IMR-90 (cell line): ENCODE measurements at regions not wholly inside any gene's neighbourhood (a gene's known extent, or its start where the extent isn't known, plus 50 kb on each side); places are given as distances from the start of the nearest gene placed in this dataset.

Experiments
- ATAC-seq: fragments of 200-7000 bp; cut with Tn5 transposase; 2 replicates; pipeline ENCODE4 v1.9.1; 2020; ENCODE audit warnings: low read depth, mild to moderate bottlenecking, moderate library complexity
- BruUV-seq: library from RNA; stranded (reverse); fragments of 400-500 nt; replicated peaks from 2 replicates; lab custom pipeline; 2021; lab: Mats Ljungman, UMichigan
- CTCF ChIA-PET: fragments of 300-600 bp; formaldehyde crosslinking; extraction: SDS; loops from one replicate; lab custom pipeline; 2021; ENCODE audit warnings: antibody characterized with exemption; lab: Yijun Ruan, JAX
- POLR2A ChIA-PET: fragments of 300-600 bp; sonication (Branson Sonifier 250); formaldehyde crosslinking; loops from one replicate; lab custom pipeline; 2022; ENCODE audit warnings: antibody characterized with exemption; ENCODE audit not compliant: unreplicated experiment; lab: Charles Lee
- DNase-seq: peaks from one replicate; pipeline ENCODE4 v3.0.0; 2013
- H2AFZ ChIP-seq: replicated peaks from 2 replicates; pipeline ENCODE3; 2013; ENCODE audit warnings: low read length, mild to moderate bottlenecking; ENCODE audit not compliant: poor library complexity
- H2AK5ac ChIP-seq: 2 replicates; pipeline ENCODE4 v1.6.1; 2013; ENCODE audit warnings: low read depth, low read length, inconsistent platforms
- H2AK9ac ChIP-seq: replicated peaks from 2 replicates; pipeline ENCODE3; 2013; ENCODE audit warnings: mild to moderate bottlenecking, low read depth, low read length, moderate library complexity; ENCODE audit not compliant: poor library complexity
- H2BK120ac ChIP-seq: 2 replicates; pipeline ENCODE4 v1.6.1; 2013; ENCODE audit warnings: low read depth, low read length, inconsistent platforms
- H2BK15ac ChIP-seq: 3 replicates; pipeline ENCODE4 v1.6.1; 2013; ENCODE audit warnings: low read depth, low read length, inconsistent platforms
- H2BK20ac ChIP-seq: 2 replicates; pipeline ENCODE4 v1.6.1; 2013; ENCODE audit warnings: low read depth, mild to moderate bottlenecking, inconsistent platforms, low read length, moderate library complexity
- H2BK5ac ChIP-seq: 2 replicates; pipeline ENCODE4 v1.6.1; 2013; ENCODE audit warnings: mild to moderate bottlenecking, low read depth, low read length, inconsistent platforms; ENCODE audit not compliant: poor library complexity, severe bottlenecking
- H3K14ac ChIP-seq: replicated peaks from 2 replicates; pipeline ENCODE4 v1.6.1; 2013; ENCODE audit warnings: low read depth, low read length, inconsistent platforms
- H3K18ac ChIP-seq: 2 replicates; pipeline ENCODE4 v1.6.1; 2013; ENCODE audit warnings: low read depth, low read length, control low read depth
- H3K23ac ChIP-seq: 2 replicates; pipeline ENCODE4 v1.6.1; 2013; ENCODE audit warnings: low read depth, low read length, inconsistent platforms
- H3K27ac ChIP-seq: 2 replicates; pipeline ENCODE4 v1.5.1; 2013; ENCODE audit warnings: mild to moderate bottlenecking, control low read depth, low read length; ENCODE audit not compliant: insufficient read depth
- H3K27me3 ChIP-seq: 2 replicates; pipeline ENCODE4 v1.6.1; 2013; ENCODE audit warnings: low read length; ENCODE audit not compliant: control insufficient read depth, insufficient read depth
- H3K36me3 ChIP-seq: 2 replicates; pipeline ENCODE4 v1.6.1; 2013; ENCODE audit warnings: low read length, mixed read lengths; ENCODE audit not compliant: control insufficient read depth, insufficient read depth
- H3K4ac ChIP-seq: 2 replicates; pipeline ENCODE4 v1.6.1; 2013; ENCODE audit warnings: low read depth, low read length, inconsistent platforms
- H3K4me1 ChIP-seq: 2 replicates; pipeline ENCODE4 v1.6.1; 2013; ENCODE audit warnings: low read length, mixed read lengths; ENCODE audit not compliant: control insufficient read depth, insufficient read depth
- H3K4me2 ChIP-seq: 2 replicates; pipeline ENCODE4 v1.6.1; 2013; ENCODE audit warnings: low read depth, mild to moderate bottlenecking, control low read depth, low read length, moderate library complexity
- H3K4me3 ChIP-seq: 2 replicates; pipeline ENCODE4 v1.5.1; 2013; ENCODE audit warnings: low read depth, mild to moderate bottlenecking, control low read depth, low read length, moderate library complexity; ENCODE audit not compliant: insufficient read depth
- H3K56ac ChIP-seq: 2 replicates; pipeline ENCODE4 v1.6.1; 2013; ENCODE audit warnings: low read length, inconsistent platforms; ENCODE audit not compliant: insufficient read depth; ENCODE audit errors: extremely low read depth
- H3K79me1 ChIP-seq, 2 experiments: 2 replicates each; pipeline ENCODE4 v1.6.1; 2013; ENCODE audit warnings: low read length in 2 of 2, inconsistent platforms in 1 of 2, low read depth in 1 of 2
- H3K9ac ChIP-seq: 2 replicates; pipeline ENCODE4 v1.6.1; 2013; ENCODE audit warnings: low read depth, low read length, control low read depth
- H3K9me1 ChIP-seq: 2 replicates; pipeline ENCODE4 v1.6.1; 2013; ENCODE audit warnings: low read length, inconsistent platforms; ENCODE audit not compliant: insufficient read depth
- H3K9me3 ChIP-seq: 2 replicates; pipeline ENCODE4 v1.6.1; 2013; ENCODE audit warnings: low read length; ENCODE audit not compliant: control insufficient read depth, insufficient read depth
- H4K20me1 ChIP-seq: 2 replicates; pipeline ENCODE4 v1.6.1; 2013; ENCODE audit warnings: low read length, inconsistent platforms; ENCODE audit not compliant: insufficient read depth
- H4K5ac ChIP-seq: 2 replicates; pipeline ENCODE4 v1.6.1; 2013; ENCODE audit warnings: mild to moderate bottlenecking, low read depth, low read length, control low read depth
- H4K8ac ChIP-seq, 2 experiments: 2 replicates each; pipeline ENCODE4 v1.6.1; 2013; ENCODE audit warnings: low read depth in 2 of 2, low read length in 2 of 2, control low read depth in 1 of 2, inconsistent platforms in 1 of 2
- H4K91ac ChIP-seq: 2 replicates; pipeline ENCODE4 v1.6.1; 2013; ENCODE audit warnings: low read depth, low read length, inconsistent platforms; ENCODE audit not compliant: insufficient read depth
- BHLHE40 ChIP-seq: fragments of 150-350 bp; IDR thresholded peaks from 2 replicates; pipeline ENCODE4 v1.6.1; 2016; ENCODE audit warnings: mild to moderate bottlenecking, low read depth, low read length
- CEBPB ChIP-seq: IDR thresholded peaks from 2 replicates; pipeline ENCODE4 v1.6.1; 2012; ENCODE audit warnings: low read depth, low read length, improper control_type of control experiment
- CHD1 ChIP-seq: IDR thresholded peaks from 2 replicates; pipeline ENCODE4 v1.6.1; 2012; ENCODE audit warnings: low read depth, low read length, improper control_type of control experiment
- FOS ChIP-seq: fragments of 150-350 bp; IDR thresholded peaks from 2 replicates; pipeline ENCODE4 v1.6.1; 2016; ENCODE audit warnings: low read depth, low read length
- MAFK ChIP-seq: IDR thresholded peaks from 2 replicates; pipeline ENCODE4 v1.6.1; 2012; ENCODE audit warnings: low read depth, low read length, improper control_type of control experiment
- MAZ ChIP-seq: IDR thresholded peaks from 2 replicates; pipeline ENCODE4 v1.6.1; 2012; ENCODE audit warnings: low read depth, mild to moderate bottlenecking, low read length, improper control_type of control experiment, moderate library complexity, borderline replicate concordance
- MXI1 ChIP-seq: IDR thresholded peaks from 2 replicates; pipeline ENCODE4 v1.6.1; 2012; ENCODE audit warnings: low read depth, mild to moderate bottlenecking, low read length, moderate library complexity, borderline replicate concordance
- NFE2L2 ChIP-seq: fragments of 150-350 bp; IDR thresholded peaks from 2 replicates; pipeline ENCODE4 v1.6.1; 2016; ENCODE audit warnings: low read depth, mild to moderate bottlenecking, low read length
- POLR2A ChIP-seq: IDR thresholded peaks from 2 replicates; pipeline ENCODE4 v1.6.1; 2012; ENCODE audit warnings: mild to moderate bottlenecking, low read depth, low read length
- RAD21 ChIP-seq: IDR thresholded peaks from 2 replicates; pipeline ENCODE4 v1.6.1; 2012; ENCODE audit warnings: low read length, improper control_type of control experiment
- RCOR1 ChIP-seq: IDR thresholded peaks from 2 replicates; pipeline ENCODE4 v1.6.1; 2012; ENCODE audit warnings: mild to moderate bottlenecking, low read length, improper control_type of control experiment; ENCODE audit not compliant: insufficient replicate concordance
- RFX5 ChIP-seq: IDR thresholded peaks from 2 replicates; pipeline ENCODE4 v1.8.0; 2012; ENCODE audit warnings: low read depth, mild to moderate bottlenecking, low read length, moderate library complexity
- SMC3 ChIP-seq: fragments of 150-350 bp; IDR thresholded peaks from 2 replicates; pipeline ENCODE4 v1.6.1; 2016; ENCODE audit warnings: low read depth, mild to moderate bottlenecking, antibody characterized with exemption, low read length, moderate library complexity
- WGBS, 2 experiments: methylation state at CpG; one replicate each; pipeline versions ENCODE4 v1.1.5 to v1.1.7; 2013; ENCODE audit warnings: missing lambda C conversion rate in 2 of 2; ENCODE audit not compliant: insufficient read length in 1 of 2; ENCODE audit errors: extremely low coverage in 2 of 2; 5-methylcytosine and 5-hydroxymethylcytosine counted together
- dilution Hi-C: fragments of 300-500 bp; cut with HindIII; formaldehyde crosslinking; loops from one replicate; pipeline ENCODE4 v1.14.3; 2018; ENCODE audit warnings: low sequenced_read_pairs; ENCODE audit not compliant: unreplicated experiment
- in situ Hi-C: fragments of 300-500 bp; cut with MboI; formaldehyde crosslinking; loops from 3 replicates; pipeline ENCODE4 v1.14.3; 2019; ENCODE audit warnings: low sequenced_read_pairs, inconsistent platforms, mixed read lengths
- intact Hi-C: fragments of 100-400 bp; cut with micrococcal nuclease; formaldehyde crosslinking; loops from 2 replicates; pipeline ENCODE4 v1.10.0; 2022
- TF ChIP-seq, protein P1 (sequence below): fragments of 150-350 bp; IDR thresholded peaks from 2 replicates; pipeline ENCODE4 v1.6.1; 2017; ENCODE audit warnings: mild to moderate bottlenecking, antibody characterized with exemption, low read length, low read depth
- TF ChIP-seq, protein P2 (sequence below): conservative IDR thresholded peaks from 2 replicates; pipeline ENCODE4 v1.5.1; 2012; ENCODE audit warnings: mild to moderate bottlenecking, low read depth, low read length, improper control_type of control experiment
- TF ChIP-seq, protein P3 (sequence below): fragments of 150-350 bp; IDR thresholded peaks from 2 replicates; pipeline ENCODE4 v1.6.1; 2016; ENCODE audit warnings: low read depth, mild to moderate bottlenecking, low read length, moderate library complexity, borderline replicate concordance

DNA sequence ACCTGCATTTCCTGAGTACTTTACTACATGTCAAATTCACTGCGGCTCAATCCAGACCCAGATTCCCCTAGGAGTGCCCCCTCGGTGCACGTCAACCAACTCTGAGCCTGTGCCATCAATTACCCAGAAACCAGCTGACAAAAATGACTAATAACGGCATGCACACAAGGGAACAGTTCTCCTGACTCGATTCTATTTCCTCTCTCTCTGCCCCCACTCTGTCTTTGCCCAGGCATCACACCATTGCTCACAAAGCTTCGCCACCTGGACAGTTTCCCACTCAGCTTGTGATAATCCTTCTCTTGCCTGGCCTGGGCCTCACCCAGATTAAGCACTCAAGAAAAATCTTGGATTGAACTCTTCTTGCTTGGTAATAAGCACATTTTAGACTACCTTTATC is 115.3 kb upstream of the NDUFV2 start:
- peak overlapping the region; percentile 39; the same call in 1 of the 2 replicates for H3K18ac ChIP-seq
- TF ChIP-seq, protein P1, sequence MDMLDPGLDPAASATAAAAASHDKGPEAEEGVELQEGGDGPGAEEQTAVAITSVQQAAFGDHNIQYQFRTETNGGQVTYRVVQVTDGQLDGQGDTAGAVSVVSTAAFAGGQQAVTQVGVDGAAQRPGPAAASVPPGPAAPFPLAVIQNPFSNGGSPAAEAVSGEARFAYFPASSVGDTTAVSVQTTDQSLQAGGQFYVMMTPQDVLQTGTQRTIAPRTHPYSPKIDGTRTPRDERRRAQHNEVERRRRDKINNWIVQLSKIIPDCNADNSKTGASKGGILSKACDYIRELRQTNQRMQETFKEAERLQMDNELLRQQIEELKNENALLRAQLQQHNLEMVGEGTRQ, result no peak
- TF ChIP-seq NFE2L2 (no peak), RCOR1 (no peak), MAFK (no peak), CHD1 (no peak), RFX5 (no peak), RAD21 (no peak), MXI1 (no peak), SMC3 (no peak), FOS (no peak), BHLHE40 (no peak), POLR2A (no peak), CEBPB (no peak), MAZ (no peak)
- TF ChIP-seq, protein P2, sequence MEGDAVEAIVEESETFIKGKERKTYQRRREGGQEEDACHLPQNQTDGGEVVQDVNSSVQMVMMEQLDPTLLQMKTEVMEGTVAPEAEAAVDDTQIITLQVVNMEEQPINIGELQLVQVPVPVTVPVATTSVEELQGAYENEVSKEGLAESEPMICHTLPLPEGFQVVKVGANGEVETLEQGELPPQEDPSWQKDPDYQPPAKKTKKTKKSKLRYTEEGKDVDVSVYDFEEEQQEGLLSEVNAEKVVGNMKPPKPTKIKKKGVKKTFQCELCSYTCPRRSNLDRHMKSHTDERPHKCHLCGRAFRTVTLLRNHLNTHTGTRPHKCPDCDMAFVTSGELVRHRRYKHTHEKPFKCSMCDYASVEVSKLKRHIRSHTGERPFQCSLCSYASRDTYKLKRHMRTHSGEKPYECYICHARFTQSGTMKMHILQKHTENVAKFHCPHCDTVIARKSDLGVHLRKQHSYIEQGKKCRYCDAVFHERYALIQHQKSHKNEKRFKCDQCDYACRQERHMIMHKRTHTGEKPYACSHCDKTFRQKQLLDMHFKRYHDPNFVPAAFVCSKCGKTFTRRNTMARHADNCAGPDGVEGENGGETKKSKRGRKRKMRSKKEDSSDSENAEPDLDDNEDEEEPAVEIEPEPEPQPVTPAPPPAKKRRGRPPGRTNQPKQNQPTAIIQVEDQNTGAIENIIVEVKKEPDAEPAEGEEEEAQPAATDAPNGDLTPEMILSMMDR, result no peak
- TF ChIP-seq, protein P3, sequence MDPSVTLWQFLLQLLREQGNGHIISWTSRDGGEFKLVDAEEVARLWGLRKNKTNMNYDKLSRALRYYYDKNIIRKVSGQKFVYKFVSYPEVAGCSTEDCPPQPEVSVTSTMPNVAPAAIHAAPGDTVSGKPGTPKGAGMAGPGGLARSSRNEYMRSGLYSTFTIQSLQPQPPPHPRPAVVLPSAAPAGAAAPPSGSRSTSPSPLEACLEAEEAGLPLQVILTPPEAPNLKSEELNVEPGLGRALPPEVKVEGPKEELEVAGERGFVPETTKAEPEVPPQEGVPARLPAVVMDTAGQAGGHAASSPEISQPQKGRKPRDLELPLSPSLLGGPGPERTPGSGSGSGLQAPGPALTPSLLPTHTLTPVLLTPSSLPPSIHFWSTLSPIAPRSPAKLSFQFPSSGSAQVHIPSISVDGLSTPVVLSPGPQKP, result no peak
- H2BK5ac ChIP-seq, result peak overlapping the region; percentile 35
- no peak overlapping the region for H3K4me3 ChIP-seq
- H2BK20ac ChIP-seq, result peak overlapping the region; percentile 87
- DNase-seq (peak; percentile 23), ATAC-seq (no peak)
- no TSS peak for BruUV-seq
- peak overlapping the region; percentile 54 for H3K4ac ChIP-seq
- no peaks in the 10 kb centered on the region for H4K20me1 ChIP-seq
- peak overlapping the region; percentile 57; the same call in 1 of the 2 replicates for H3K23ac ChIP-seq
- no peaks in the 10 kb centered on the region for H3K27me3 ChIP-seq
- peak overlapping the region; percentile 62 for H2AFZ ChIP-seq
- ChIA-PET CTCF (interaction anchor here (0.7 to 2.2 kb wide), 5 partner anchors 11 to 334 kb away, joined by 3 to 19 read pairs (median 5); no protein-coding TSS in a partner anchor), POLR2A (no interaction called here)
- H2AK9ac ChIP-seq, result peak overlapping the region; percentile 59
- H3K9me1 ChIP-seq, result peaks cover 6% of the 10 kb centered on the region
- 0 out of 2 replicates have a peak overlapping the region, but pooled peaks have one; percentile 2 for H3K56ac ChIP-seq
- H4K91ac ChIP-seq, result peak overlapping the region; percentile 57
- no peaks in the 10 kb centered on the region for H3K79me1 ChIP-seq
- intact Hi-C loops (loop anchor here (5.0 kb wide), 1 partner anchor 240 kb away; no protein-coding TSS in a partner anchor), dilution Hi-C loops (loop anchor here (25.0 kb wide), 1 partner anchor 300 kb away; no protein-coding TSS in a partner anchor), in situ Hi-C loops (loop anchor here (5.0 kb wide), 1 partner anchor 330 kb away; no protein-coding TSS in a partner anchor)
- peak overlapping the region; percentile 52; the same call in 1 of the 2 replicates for H4K5ac ChIP-seq
- 64% methylated on average over 6 of the region's 6 CpGs; no CpG with 5 or more reads in 1 of the 2 experiments for WGBS, 2 experiments
- H2BK120ac ChIP-seq, result peak overlapping the region; percentile 78
- peak overlapping the region; percentile 70; the same call in 1 of the 2 replicates for H2AK5ac ChIP-seq
- H3K4me1 ChIP-seq, result peaks cover 19% of the 10 kb centered on the region
- H3K4me2 ChIP-seq, result no peak overlapping the region
- peak overlapping the region; percentile 69; the same call in 2 of the 3 replicates for H2BK15ac ChIP-seq
- H3K27ac ChIP-seq, result no peak overlapping the region
- H3K9ac ChIP-seq, result no peak overlapping the region; the same call in 1 of the 2 replicates
- H3K9me3 ChIP-seq, result no peaks in the 10 kb centered on the region
- H4K8ac ChIP-seq, result peak overlapping the region; percentile 13 to 67; a peak in 2 of 4 replicates
- no peaks in the 10 kb centered on the region for H3K36me3 ChIP-seq
- H3K14ac ChIP-seq, result peak overlapping the region; percentile 39; the same call in 1 of the 2 replicates
